ENCODE measurements at regions not wholly inside any gene's neighbourhood (a gene's known extent, or its start where the extent isn't known, plus 50 kb on each side); places are given as distances from the start of the nearest gene placed in this dataset.

DNA sequence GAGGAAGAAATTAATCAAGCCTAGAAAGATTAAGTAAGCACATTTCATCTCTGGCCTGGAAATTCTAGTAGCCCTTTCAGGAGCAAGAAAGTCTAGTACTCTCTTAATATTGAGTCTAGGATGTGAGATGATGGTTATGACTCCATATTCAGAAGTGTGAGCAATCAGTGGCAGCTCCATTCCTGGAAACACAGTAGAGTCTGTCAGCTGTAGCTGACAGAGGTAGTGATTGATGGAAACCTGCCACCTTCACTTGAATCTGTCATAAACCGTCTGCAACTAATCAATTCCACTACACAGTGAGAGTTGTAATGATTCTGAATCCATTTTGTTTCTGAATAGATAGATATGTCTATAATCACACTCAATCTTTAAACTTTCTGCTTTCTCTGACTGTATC is 635.1 kb downstream of the IRS1 start:
- TF ChIP-seq POLR2A (IDR thresholded peaks at IDR 0.05; ENCODE audit: low read depth, low read length) (no peak), TAF1 (IDR thresholded peaks at IDR 0.05; ENCODE audit: borderline replicate concordance, low read depth, low read length) (no peak), POLR2AphosphoS5 (IDR thresholded peaks at IDR 0.05; ENCODE audit: low read depth, low read length) (no peak)

Measured in GM12892 (cell line).